ENCODE measurements at regions not wholly inside any gene's neighbourhood (a gene's known extent, or its start where the extent isn't known, plus 50 kb on each side); places are given as distances from the start of the nearest gene placed in this dataset.

GRCh38 chr22:34913826-34914225 lies 152.1 kb upstream of the ISX start:
- TF ChIP-seq CTCF (IDR thresholded peaks at IDR 0.05) = no peak
- TF ChIP-seq EZH2 (IDR thresholded peaks at IDR 0.05) = no peak
